Activated T-helper 17 cell treated with anti-CD3 and anti-CD28 coated beads, Interleukin-2, amount 50 U/mL, for 72 hours (primary cell): ENCODE measurements at regions not wholly inside any gene's neighbourhood (a gene's known extent, or its start where the extent isn't known, plus 50 kb on each side); places are given as distances from the start of the nearest gene placed in this dataset.
"Not testable (repeated sequence)": the region's sequence is repeated elsewhere in the genome, so short reads cannot be mapped to it uniquely, and the experiment has no call there.

Experiments
- ATAC-seq: fragments of 150-1000 bp; cut with Tn5 transposase; replicated peaks from 2 replicates; pipeline ENCODE4 v1.10.0; 2021; ENCODE audit warnings: mild to moderate bottlenecking, moderate library complexity
- H3K27ac Mint-ChIP-seq: one replicate; pipeline ENCODE4 v1.8.0; 2022; ENCODE audit warnings: mixed read lengths
- H3K27me3 Mint-ChIP-seq: one replicate; pipeline ENCODE4 v1.8.0; 2022; ENCODE audit warnings: mixed read lengths
- H3K36me3 Mint-ChIP-seq: one replicate; pipeline ENCODE4 v1.8.0; 2022; ENCODE audit warnings: low read depth, mild to moderate bottlenecking, mixed read lengths
- H3K4me1 Mint-ChIP-seq: one replicate; pipeline ENCODE4 v1.8.0; 2022; ENCODE audit warnings: mixed read lengths
- H3K4me3 Mint-ChIP-seq: one replicate; pipeline ENCODE4 v1.8.0; 2022; ENCODE audit warnings: mild to moderate bottlenecking, mixed read lengths
- H3K9me3 Mint-ChIP-seq: one replicate; pipeline ENCODE4 v1.8.0; 2022; ENCODE audit warnings: mixed read lengths

GRCh38 chr13:75196147-75196837 is 285.7 kb downstream of the TBC1D4 start:
- no peak overlapping the region for H3K4me3 Mint-ChIP-seq
- H3K4me1 Mint-ChIP-seq, result no peaks in the 10 kb centered on the region
- no peak overlapping the region for H3K27ac Mint-ChIP-seq
- H3K9me3 Mint-ChIP-seq, result no peaks in the 10 kb centered on the region
- peaks cover 36% of the 10 kb centered on the region for H3K27me3 Mint-ChIP-seq
- no peaks in the 10 kb centered on the region for H3K36me3 Mint-ChIP-seq
- no peak for ATAC-seq

- ATAC-seq, result no peak
- no peak overlapping the region for H3K4me3 Mint-ChIP-seq
- H3K4me1 Mint-ChIP-seq, result no peaks in the 10 kb centered on the region
- no peaks in the 10 kb centered on the region for H3K9me3 Mint-ChIP-seq
- peaks cover 32% of the 10 kb centered on the region for H3K27me3 Mint-ChIP-seq
- H3K27ac Mint-ChIP-seq, result no peak overlapping the region
- H3K36me3 Mint-ChIP-seq, result no peaks in the 10 kb centered on the region
Measured at GRCh38 chr13:75195495-75196146, 286.3 kb downstream of the TBC1D4 start.

- H3K27ac Mint-ChIP-seq, result no peak overlapping the region
- H3K9me3 Mint-ChIP-seq, result no peaks in the 10 kb centered on the region
- no peaks in the 10 kb centered on the region for H3K36me3 Mint-ChIP-seq
- no peaks in the 10 kb centered on the region for H3K4me1 Mint-ChIP-seq
- no peak for ATAC-seq
- H3K27me3 Mint-ChIP-seq, result peaks cover 28% of the 10 kb centered on the region
- no peak overlapping the region for H3K4me3 Mint-ChIP-seq
Measured at GRCh38 chr13:75194717-75195462, 287.1 kb downstream of the TBC1D4 start.

- H3K27me3 Mint-ChIP-seq, result peaks cover 32% of the 10 kb centered on the region
- ATAC-seq, result no peak
- no peak overlapping the region for H3K4me3 Mint-ChIP-seq
- no peaks in the 10 kb centered on the region for H3K36me3 Mint-ChIP-seq
- no peak overlapping the region for H3K27ac Mint-ChIP-seq
- no peaks in the 10 kb centered on the region for H3K4me1 Mint-ChIP-seq
- H3K9me3 Mint-ChIP-seq, result peaks cover 15% of the 10 kb centered on the region
Measured at GRCh38 chr13:75186379-75186778, 295.6 kb downstream of the TBC1D4 start.

GRCh38 chr13:75181906-75182305 is 300.1 kb downstream of the TBC1D4 start:
- no peak overlapping the region for H3K4me3 Mint-ChIP-seq
- ATAC-seq, result no peak
- H3K27ac Mint-ChIP-seq, result no peak overlapping the region
- H3K36me3 Mint-ChIP-seq, result no peaks in the 10 kb centered on the region
- peaks cover 40% of the 10 kb centered on the region for H3K27me3 Mint-ChIP-seq
- H3K4me1 Mint-ChIP-seq, result no peaks in the 10 kb centered on the region
- peaks cover 15% of the 10 kb centered on the region for H3K9me3 Mint-ChIP-seq

DNA sequence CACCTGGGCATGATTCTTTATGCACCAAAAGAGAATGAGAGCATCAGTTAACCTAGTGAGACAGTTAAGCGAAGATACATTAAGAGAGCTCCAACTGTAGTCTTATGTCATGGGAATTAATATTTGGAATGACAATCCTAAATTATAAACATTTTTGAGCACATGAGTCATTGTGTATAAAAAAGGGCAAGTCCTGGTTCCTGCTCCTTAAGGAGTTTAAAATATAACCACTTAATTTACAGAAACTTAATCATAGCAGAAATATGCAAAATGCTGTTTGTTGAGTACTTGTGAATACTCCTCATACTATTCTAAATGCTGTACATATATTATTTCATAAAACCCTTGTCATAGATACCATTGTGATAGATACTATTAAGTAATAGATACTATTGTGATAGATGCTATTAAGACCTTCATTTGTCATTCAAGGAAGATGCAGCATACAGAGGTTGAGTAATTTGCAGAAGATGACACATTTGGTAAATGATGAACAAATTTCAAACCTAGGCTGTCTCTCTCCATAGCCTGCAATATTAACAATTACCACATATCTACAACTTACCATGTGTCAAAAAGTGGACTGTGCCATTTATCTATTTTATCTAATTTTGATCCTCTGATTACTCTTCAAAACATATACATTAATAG is 301.0 kb downstream of the TBC1D4 start:
- ATAC-seq, result no peak
- no peak overlapping the region for H3K27ac Mint-ChIP-seq
- H3K4me3 Mint-ChIP-seq, result no peak overlapping the region
- no peaks in the 10 kb centered on the region for H3K4me1 Mint-ChIP-seq
- H3K9me3 Mint-ChIP-seq, result peaks cover 21% of the 10 kb centered on the region
- H3K36me3 Mint-ChIP-seq, result no peaks in the 10 kb centered on the region
- peaks cover 39% of the 10 kb centered on the region for H3K27me3 Mint-ChIP-seq

DNA sequence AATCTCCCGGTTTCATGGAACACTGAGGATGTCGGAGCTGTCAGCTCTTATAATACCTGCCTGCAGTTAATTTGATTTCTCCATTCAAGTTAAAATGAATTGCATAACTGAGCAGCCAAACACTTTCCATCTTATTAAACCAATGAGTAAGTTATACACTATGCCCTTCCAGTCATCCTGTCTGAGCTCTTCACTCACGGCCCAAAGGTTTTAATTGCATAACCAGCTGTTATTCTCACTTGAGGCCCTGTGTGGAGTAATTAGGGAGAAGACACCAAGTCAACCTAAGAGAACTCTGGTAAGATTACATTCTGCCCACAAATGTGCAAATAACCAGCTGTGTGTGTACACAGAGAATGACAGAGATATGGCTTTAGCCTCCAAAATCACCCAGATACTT is 303.5 kb downstream of the TBC1D4 start:
- H3K27ac Mint-ChIP-seq, result no peak overlapping the region
- H3K9me3 Mint-ChIP-seq, result peaks cover 20% of the 10 kb centered on the region
- ATAC-seq, result no peak
- H3K4me3 Mint-ChIP-seq, result no peak overlapping the region
- no peaks in the 10 kb centered on the region for H3K4me1 Mint-ChIP-seq
- no peaks in the 10 kb centered on the region for H3K36me3 Mint-ChIP-seq
- H3K27me3 Mint-ChIP-seq, result peaks cover 28% of the 10 kb centered on the region

- no peak overlapping the region for H3K27ac Mint-ChIP-seq
- no peaks in the 10 kb centered on the region for H3K36me3 Mint-ChIP-seq
- peaks cover 21% of the 10 kb centered on the region for H3K27me3 Mint-ChIP-seq
- no peaks in the 10 kb centered on the region for H3K4me1 Mint-ChIP-seq
- peaks cover 12% of the 10 kb centered on the region for H3K9me3 Mint-ChIP-seq
- H3K4me3 Mint-ChIP-seq, result no peak overlapping the region
- no peak for ATAC-seq
Measured at GRCh38 chr13:75175575-75175974, 306.4 kb downstream of the TBC1D4 start.

- not testable (repeated sequence) for H3K4me3 Mint-ChIP-seq, ATAC-seq, H3K27ac Mint-ChIP-seq, H3K4me1 Mint-ChIP-seq, H3K36me3 Mint-ChIP-seq
- Mint-ChIP-seq H3K27me3 (peaks cover 21% of the 10 kb centered on the region), H3K9me3 (peaks cover 12% of the 10 kb centered on the region)
Measured at GRCh38 chr13:75175097-75175496, 306.9 kb downstream of the TBC1D4 start.

DNA sequence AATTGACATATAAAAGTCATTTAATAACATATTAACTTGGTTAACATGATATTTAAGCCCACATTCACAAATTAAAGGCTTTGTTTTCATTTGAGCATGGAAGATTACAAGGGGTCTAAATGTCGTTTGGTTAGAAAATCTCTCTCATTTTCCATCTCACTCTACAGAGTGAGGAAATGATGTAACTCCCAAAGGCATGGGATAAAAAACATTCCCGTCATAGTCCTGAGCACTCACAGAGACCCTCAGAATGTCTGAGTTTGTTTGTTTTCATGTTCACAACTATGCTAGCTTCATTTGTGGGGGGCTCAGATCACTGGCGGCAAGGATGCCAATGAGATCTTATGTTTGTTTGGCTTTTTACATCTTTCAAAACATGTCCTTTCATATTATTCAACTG is 307.5 kb downstream of the TBC1D4 start:
- ATAC-seq, result no peak
- Mint-ChIP-seq H3K4me3 (no peak overlapping the region), H3K27me3 (peaks cover 20% of the 10 kb centered on the region), H3K9me3 (peaks cover 12% of the 10 kb centered on the region), H3K36me3 (no peaks in the 10 kb centered on the region), H3K4me1 (no peaks in the 10 kb centered on the region), H3K27ac (no peak overlapping the region)

- Mint-ChIP-seq H3K9me3 (peaks cover 12% of the 10 kb centered on the region), H3K4me3 (no peak overlapping the region), H3K4me1 (no peaks in the 10 kb centered on the region), H3K27me3 (peaks cover 12% of the 10 kb centered on the region), H3K27ac (no peak overlapping the region), H3K36me3 (no peaks in the 10 kb centered on the region)
- no peak for ATAC-seq
Measured at GRCh38 chr13:75173457-75174356, 308.3 kb downstream of the TBC1D4 start.

DNA sequence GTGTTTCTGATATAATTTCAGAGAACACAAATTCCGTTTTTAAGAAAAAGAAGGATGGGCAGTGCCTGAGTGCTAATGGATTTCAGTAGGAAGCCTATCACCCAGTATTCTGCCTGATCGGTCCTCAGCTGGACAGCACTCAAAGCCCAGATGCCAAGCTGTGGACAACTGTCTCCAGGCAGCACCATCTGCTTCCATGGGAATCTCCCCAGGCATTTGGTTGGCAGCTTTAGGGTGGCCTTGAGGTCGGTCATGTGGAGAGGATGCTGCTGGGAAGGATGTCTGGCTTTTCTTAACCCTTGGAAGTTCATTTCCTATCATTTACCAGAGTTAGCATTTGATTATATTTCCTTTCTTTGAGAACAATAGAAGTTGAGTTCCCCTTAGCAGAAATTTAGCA is 311.7 kb downstream of the TBC1D4 start:
- Mint-ChIP-seq H3K27me3 (peaks cover 3% of the 10 kb centered on the region), H3K9me3 (no peaks in the 10 kb centered on the region), H3K27ac (no peak overlapping the region), H3K4me3 (no peak overlapping the region), H3K4me1 (no peaks in the 10 kb centered on the region), H3K36me3 (no peaks in the 10 kb centered on the region)
- ATAC-seq, result no peak

DNA sequence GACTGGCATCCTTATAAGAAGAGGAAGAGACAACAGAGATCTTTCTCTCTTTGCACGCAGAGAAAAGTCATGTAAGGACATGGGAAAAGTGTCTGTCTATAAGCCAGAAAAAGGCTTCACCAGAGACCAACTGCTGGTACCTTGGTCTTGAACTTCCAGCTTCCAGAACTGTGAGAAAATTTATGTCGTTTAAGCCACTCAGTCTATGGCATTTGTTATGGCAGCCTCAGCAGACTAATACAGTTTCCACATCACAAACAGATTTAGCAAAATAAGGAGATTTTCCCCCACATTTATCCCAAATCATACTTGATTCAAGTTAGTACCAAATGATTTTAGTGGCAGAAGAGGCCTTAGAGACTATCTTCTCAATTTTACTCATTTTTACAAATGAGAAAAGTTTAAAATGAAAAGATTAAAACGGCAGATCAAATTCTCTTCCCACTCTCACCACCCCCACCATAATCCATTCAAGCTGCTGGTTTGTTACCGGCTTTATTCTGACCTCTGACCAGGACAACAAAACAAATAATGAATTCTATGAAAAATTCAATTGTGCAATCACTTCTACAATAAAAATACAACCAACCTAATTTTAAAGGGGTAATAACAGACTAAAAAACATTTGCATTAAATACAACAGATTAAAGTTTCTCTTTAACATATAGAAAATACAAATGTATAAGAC is 316.3 kb downstream of the TBC1D4 start:
- no peak overlapping the region for H3K27ac Mint-ChIP-seq
- H3K27me3 Mint-ChIP-seq, result peaks cover 5% of the 10 kb centered on the region
- no peaks in the 10 kb centered on the region for H3K36me3 Mint-ChIP-seq
- no peaks in the 10 kb centered on the region for H3K4me1 Mint-ChIP-seq
- H3K4me3 Mint-ChIP-seq, result no peak overlapping the region
- ATAC-seq, result no peak
- H3K9me3 Mint-ChIP-seq, result no peaks in the 10 kb centered on the region
